ENCODE measurements at regions not wholly inside any gene's neighbourhood (a gene's known extent, or its start where the extent isn't known, plus 50 kb on each side); places are given as distances from the start of the nearest gene placed in this dataset.

- intact Hi-C loops (cut with DNase I; ENCODE audit: low total_unique reads): no loop called here
- no peaks in the 10 kb centered on the region for H3K4me1 ChIP-seq
- TF ChIP-seq EP300 (IDR thresholded peaks at IDR 0.05) (no peak), POLR2AphosphoS5 (IDR thresholded peaks at IDR 0.05) (no peak), CTCF (IDR thresholded peaks at IDR 0.05) (no peak), POLR2A (IDR thresholded peaks at IDR 0.05) (no peak)
- no peak for DNase-seq
- H3K9me3 ChIP-seq: no peaks in the 10 kb centered on the region
- 80 to 90% (median 88%) methylated on average over 2 of the region's 2 CpGs for WGBS, 5 donors
- no peak overlapping the region for H3K27ac ChIP-seq
- H3K4me3 ChIP-seq: no peak overlapping the region
- H3K27me3 ChIP-seq: no peaks in the 10 kb centered on the region
- no peaks in the 10 kb centered on the region for H3K36me3 ChIP-seq
Measured at GRCh38 chr4:58935332-58935731, 1825.1 kb upstream of the IGFBP7 start.

- no peak for TF ChIP-seq POLR2AphosphoS5 (IDR thresholded peaks at IDR 0.05)
- no peak for TF ChIP-seq POLR2A (IDR thresholded peaks at IDR 0.05)
- no peak for TF ChIP-seq EP300 (IDR thresholded peaks at IDR 0.05)
- TF ChIP-seq CTCF (IDR thresholded peaks at IDR 0.05): no peak
- WGBS, 5 donors: 48 to 70% (median 60%) methylated on average over 1 of the region's 1 CpG
- H3K9me3 ChIP-seq: no peaks in the 10 kb centered on the region
- intact Hi-C loops (cut with DNase I; ENCODE audit: low total_unique reads): no loop called here
- DNase-seq: no peak
- no peaks in the 10 kb centered on the region for H3K27me3 ChIP-seq
- H3K36me3 ChIP-seq: no peaks in the 10 kb centered on the region
- no peaks in the 10 kb centered on the region for H3K4me1 ChIP-seq
- no peak overlapping the region for H3K4me3 ChIP-seq
- H3K27ac ChIP-seq: no peak overlapping the region
Measured at GRCh38 chr4:58936436-58936835, 1826.3 kb upstream of the IGFBP7 start.

DNA sequence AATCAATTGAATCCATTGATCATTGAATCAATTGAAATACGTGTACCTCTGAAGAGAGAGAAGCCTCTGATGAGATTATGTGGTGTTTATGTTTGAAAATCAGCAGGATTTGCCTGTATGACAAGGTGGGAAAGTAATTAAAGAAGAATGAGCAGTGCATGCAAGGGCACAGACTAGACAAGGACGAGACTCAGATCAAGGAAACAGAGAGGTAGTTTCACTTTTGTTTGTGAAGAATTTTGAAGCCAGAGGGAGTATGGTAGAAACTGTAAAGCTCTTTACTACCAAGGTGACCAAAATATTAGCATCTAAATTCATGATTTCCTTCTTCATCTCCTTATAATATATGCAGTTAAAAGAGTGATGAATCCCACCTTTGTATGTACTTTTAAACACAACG lies 1830.0 kb upstream of the IGFBP7 start:
- intact Hi-C loops (cut with DNase I; ENCODE audit: low total_unique reads): no loop called here
- Histone ChIP-seq H3K4me1 (no peaks in the 10 kb centered on the region), H3K36me3 (no peaks in the 10 kb centered on the region), H3K4me3 (no peak overlapping the region), H3K9me3 (no peaks in the 10 kb centered on the region), H3K27me3 (no peaks in the 10 kb centered on the region), H3K27ac (no peak overlapping the region)
- TF ChIP-seq POLR2A (IDR thresholded peaks at IDR 0.05): no peak
- TF ChIP-seq EP300 (IDR thresholded peaks at IDR 0.05): no peak
- no peak for TF ChIP-seq POLR2AphosphoS5 (IDR thresholded peaks at IDR 0.05)
- no peak for TF ChIP-seq CTCF (IDR thresholded peaks at IDR 0.05)
- no peak for DNase-seq
- WGBS, 5 donors: 53 to 62% (median 60%) methylated on average over 3 of the region's 3 CpGs

DNA sequence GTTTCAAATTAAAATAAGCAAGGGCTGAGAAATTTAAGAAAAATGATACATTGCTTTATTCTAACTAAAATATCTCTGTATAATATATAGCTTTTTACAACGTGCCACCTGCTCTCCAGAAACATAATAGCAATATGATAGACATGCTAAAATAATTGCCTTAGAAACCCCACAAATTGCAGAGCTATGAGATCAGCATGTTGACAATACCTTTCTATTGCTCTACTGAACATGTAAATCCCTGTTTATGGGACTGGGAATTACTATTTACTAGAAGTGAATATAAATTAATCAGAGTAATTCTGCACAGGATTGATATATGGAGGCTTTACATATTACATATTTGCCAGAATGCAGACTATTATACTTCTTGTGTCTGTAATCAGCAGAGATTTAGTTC lies 1831.1 kb upstream of the IGFBP7 start:
- DNase-seq: no peak
- no peaks in the 10 kb centered on the region for H3K9me3 ChIP-seq
- no peak overlapping the region for H3K4me3 ChIP-seq
- no peaks in the 10 kb centered on the region for H3K27me3 ChIP-seq
- 59 to 81% (median 63%) methylated on average over 1 of the region's 1 CpG for WGBS, 5 donors
- H3K4me1 ChIP-seq: no peaks in the 10 kb centered on the region
- intact Hi-C loops (cut with DNase I; ENCODE audit: low total_unique reads): no loop called here
- no peak overlapping the region for H3K27ac ChIP-seq
- TF ChIP-seq POLR2AphosphoS5 (IDR thresholded peaks at IDR 0.05) (no peak), POLR2A (IDR thresholded peaks at IDR 0.05) (no peak), CTCF (IDR thresholded peaks at IDR 0.05) (no peak), EP300 (IDR thresholded peaks at IDR 0.05) (no peak)
- H3K36me3 ChIP-seq: no peaks in the 10 kb centered on the region
